Kidney (tissue), 13 donors: ENCODE measurements at regions not wholly inside any gene's neighbourhood (a gene's known extent, or its start where the extent isn't known, plus 50 kb on each side); places are given as distances from the start of the nearest gene placed in this dataset.

Source experiments
- DNase-seq, 5 donors: peaks; one replicate each; pipeline ENCODE4 v3.0.0-alpha.2; 2013 to 2020
- FAIRE-seq: peaks from 2 replicates; lab custom pipeline; 2012; peaks lifted over from hg19 to GRCh38; lab: Jason Lieb, UNC
- H3K27ac ChIP-seq, 2 donors: one replicate each; pipeline ENCODE4 v1.7.0; 2013; ENCODE audit warnings: low read depth in 2 of 2, low read length in 2 of 2, inconsistent platforms in 1 of 2
- H3K27me3 ChIP-seq: one replicate; pipeline ENCODE4 v1.7.1; 2013; ENCODE audit warnings: low read length, inconsistent platforms; ENCODE audit not compliant: control insufficient read depth, insufficient read depth
- H3K36me3 ChIP-seq, 3 donors: one replicate each; pipeline versions ENCODE4 v1.7.0 to v1.7.1; 2013; ENCODE audit warnings: low read length in 3 of 3, control low read depth in 1 of 3, inconsistent platforms in 1 of 3; ENCODE audit not compliant: insufficient read depth in 3 of 3, control insufficient read depth in 2 of 3
- H3K4me1 ChIP-seq, 3 donors: one replicate each; pipeline versions ENCODE4 v1.7.0 to v1.7.1; 2013; ENCODE audit warnings: low read length in 3 of 3, inconsistent platforms in 1 of 3, low read depth in 1 of 3; ENCODE audit not compliant: control insufficient read depth in 2 of 3, insufficient read depth in 2 of 3
- H3K4me3 ChIP-seq, 3 donors: one replicate each; pipeline versions ENCODE4 v1.7.0 to v1.8.1; 2013; ENCODE audit warnings: low read length in 3 of 3, control low read depth in 1 of 3, inconsistent platforms in 1 of 3
- H3K9ac ChIP-seq, 3 donors: one replicate each; pipeline versions ENCODE4 v1.7.0 to v1.7.1; 2013; ENCODE audit warnings: low read length in 3 of 3, control low read depth in 1 of 3, inconsistent platforms in 1 of 3
- H3K9me3 ChIP-seq, 3 donors: one replicate each; pipeline versions ENCODE4 v1.7.0 to v1.7.1; 2013; ENCODE audit warnings: low read length in 3 of 3, control low read depth in 1 of 3, inconsistent platforms in 1 of 3; ENCODE audit not compliant: control insufficient read depth in 2 of 3, insufficient read depth in 1 of 3
- intact Hi-C: fragments of 100-400 bp; cut with DNase I; formaldehyde crosslinking; loops from one replicate; pipeline ENCODE4 v1.11.1; 2022
- TF ChIP-seq, protein P1 (sequence below): IDR thresholded peaks from 3 replicates; pipeline ENCODE4 v1.5.1; 2012; ENCODE audit warnings: mild to moderate bottlenecking, moderate library complexity, borderline replicate concordance; ENCODE audit not compliant: insufficient read depth; ENCODE audit errors: extremely low read depth
- donor health status: control.
- donor health status: control.
- donor health status: control.
- donor health status: control.
- donor health status: control.
- donor health status: DM: yes; HTN: yes; CAD: no.
- donor health status: Normal renal cell carcinoma (clear cell type).

GRCh38 chr3:29189328-29189727 lies 91.5 kb upstream of the RBMS3 start:
- peaks cover 0 to 2% (median 0%) of the 10 kb centered on the region in 3 donors for H3K9me3 ChIP-seq
- FAIRE-seq (no peak), DNase-seq (no peak)
- no peak overlapping the region for H3K27ac ChIP-seq
- H3K4me1 ChIP-seq, result no peaks in the 10 kb centered on the region
- no peak overlapping the region for H3K9ac ChIP-seq
- TF ChIP-seq, protein P1, sequence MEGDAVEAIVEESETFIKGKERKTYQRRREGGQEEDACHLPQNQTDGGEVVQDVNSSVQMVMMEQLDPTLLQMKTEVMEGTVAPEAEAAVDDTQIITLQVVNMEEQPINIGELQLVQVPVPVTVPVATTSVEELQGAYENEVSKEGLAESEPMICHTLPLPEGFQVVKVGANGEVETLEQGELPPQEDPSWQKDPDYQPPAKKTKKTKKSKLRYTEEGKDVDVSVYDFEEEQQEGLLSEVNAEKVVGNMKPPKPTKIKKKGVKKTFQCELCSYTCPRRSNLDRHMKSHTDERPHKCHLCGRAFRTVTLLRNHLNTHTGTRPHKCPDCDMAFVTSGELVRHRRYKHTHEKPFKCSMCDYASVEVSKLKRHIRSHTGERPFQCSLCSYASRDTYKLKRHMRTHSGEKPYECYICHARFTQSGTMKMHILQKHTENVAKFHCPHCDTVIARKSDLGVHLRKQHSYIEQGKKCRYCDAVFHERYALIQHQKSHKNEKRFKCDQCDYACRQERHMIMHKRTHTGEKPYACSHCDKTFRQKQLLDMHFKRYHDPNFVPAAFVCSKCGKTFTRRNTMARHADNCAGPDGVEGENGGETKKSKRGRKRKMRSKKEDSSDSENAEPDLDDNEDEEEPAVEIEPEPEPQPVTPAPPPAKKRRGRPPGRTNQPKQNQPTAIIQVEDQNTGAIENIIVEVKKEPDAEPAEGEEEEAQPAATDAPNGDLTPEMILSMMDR, result no peak
- intact Hi-C loops, result no loop called here
- no peaks in the 10 kb centered on the region for H3K27me3 ChIP-seq
- H3K4me3 ChIP-seq, result no peak overlapping the region
- no peaks in the 10 kb centered on the region for H3K36me3 ChIP-seq

GRCh38 chr3:29194139-29194538 lies 86.7 kb upstream of the RBMS3 start:
- TF ChIP-seq, protein P1, result no peak
- intact Hi-C loops, result no loop called here
- FAIRE-seq (no peak), DNase-seq (no peak)
- no peak overlapping the region for H3K27ac ChIP-seq
- H3K4me3 ChIP-seq, result no peak overlapping the region
- H3K27me3 ChIP-seq, result no peaks in the 10 kb centered on the region
- peaks cover 0 to 4% (median 0%) of the 10 kb centered on the region in 3 donors for H3K9me3 ChIP-seq
- no peaks in the 10 kb centered on the region for H3K4me1 ChIP-seq
- H3K36me3 ChIP-seq, result no peaks in the 10 kb centered on the region
- H3K9ac ChIP-seq, result no peak overlapping the region

DNA sequence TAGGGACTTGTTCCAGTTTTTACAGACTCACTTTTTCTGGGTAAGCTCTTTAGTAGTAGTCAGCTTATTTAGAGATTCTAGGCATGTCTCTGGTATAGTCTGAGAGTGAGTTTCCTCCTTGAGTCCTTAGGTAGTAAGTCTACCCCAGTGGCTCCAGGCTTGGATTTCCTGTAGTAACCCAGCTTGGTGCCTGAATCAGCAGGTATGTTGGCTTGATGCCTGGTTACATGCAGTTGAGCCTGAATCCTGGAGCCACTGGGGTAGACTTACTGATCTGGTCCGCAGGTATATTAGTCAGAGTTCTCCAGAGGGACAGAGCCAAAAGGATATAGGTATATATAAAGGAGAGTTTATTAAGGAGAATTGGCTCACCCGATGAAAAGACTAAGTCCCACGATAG lies 85.8 kb upstream of the RBMS3 start:
- Histone ChIP-seq H3K9ac (no peak overlapping the region), H3K27me3 (no peaks in the 10 kb centered on the region), H3K36me3 (no peaks in the 10 kb centered on the region), H3K27ac (no peak overlapping the region), H3K4me1 (no peaks in the 10 kb centered on the region), H3K9me3 (peaks cover 0 to 4% (median 0%) of the 10 kb centered on the region in 3 donors), H3K4me3 (no peak overlapping the region)
- TF ChIP-seq, protein P1, result no peak
- intact Hi-C loops, result no loop called here
- FAIRE-seq (no peak), DNase-seq (no peak)

DNA sequence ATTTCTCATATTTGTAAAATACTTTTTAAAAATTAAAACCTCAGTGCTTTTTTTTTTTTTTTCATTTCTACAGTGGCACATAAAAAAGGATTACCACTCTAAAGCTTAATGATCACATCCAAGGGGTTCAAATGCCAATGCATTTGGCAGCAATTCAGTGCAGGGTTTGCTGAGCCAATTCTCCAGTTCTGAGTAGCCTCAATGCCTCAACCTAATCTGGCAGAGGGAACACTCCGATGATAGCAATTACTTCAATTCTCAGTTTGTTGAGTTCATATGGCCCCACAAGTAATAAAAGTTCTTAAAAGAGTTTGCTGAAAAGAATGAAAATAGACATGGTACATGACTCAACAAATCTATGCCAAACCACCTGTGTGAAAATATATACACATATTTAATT lies 79.3 kb upstream of the RBMS3 start:
- H3K4me1 ChIP-seq, result no peaks in the 10 kb centered on the region
- no peak overlapping the region for H3K9ac ChIP-seq
- no peaks in the 10 kb centered on the region for H3K9me3 ChIP-seq
- intact Hi-C loops, result no loop called here
- DNase-seq (no peak), FAIRE-seq (no peak)
- no peak overlapping the region for H3K27ac ChIP-seq
- H3K27me3 ChIP-seq, result no peaks in the 10 kb centered on the region
- TF ChIP-seq, protein P1, result no peak
- H3K4me3 ChIP-seq, result no peak overlapping the region
- no peaks in the 10 kb centered on the region for H3K36me3 ChIP-seq
